Esophagus muscularis mucosa (tissue), 3 donors: ENCODE measurements at regions not wholly inside any gene's neighbourhood (a gene's known extent, or its start where the extent isn't known, plus 50 kb on each side); places are given as distances from the start of the nearest gene placed in this dataset.

Source experiments
- POLR2A ChIP-seq: fragments of 450-650 bp; IDR thresholded peaks from one replicate; pipeline ENCODE4 v1.6.1; 2017; ENCODE audit warnings: antibody characterized with exemption, moderate library complexity, mild to moderate bottlenecking, low read depth
- POLR2AphosphoS5 ChIP-seq, 2 donors: sonication (generic); formaldehyde crosslinking; IDR thresholded peaks; one replicate each; pipeline ENCODE4 v1.6.1; 2017; ENCODE audit warnings: antibody characterized with exemption in 2 of 2
- TF ChIP-seq, protein P1 (sequence below), 3 experiments: fragments of 200-600 bp in 2 of 3; fragments of 450-650 bp in 1 of 3; sonication (generic) in 2 of 3; IDR thresholded peaks; one replicate each; pipeline ENCODE4 v1.5.1; 2017 to 2019; ENCODE audit warnings: antibody characterized with exemption in 3 of 3, mild to moderate bottlenecking in 2 of 3, moderate library complexity in 1 of 3

DNA sequence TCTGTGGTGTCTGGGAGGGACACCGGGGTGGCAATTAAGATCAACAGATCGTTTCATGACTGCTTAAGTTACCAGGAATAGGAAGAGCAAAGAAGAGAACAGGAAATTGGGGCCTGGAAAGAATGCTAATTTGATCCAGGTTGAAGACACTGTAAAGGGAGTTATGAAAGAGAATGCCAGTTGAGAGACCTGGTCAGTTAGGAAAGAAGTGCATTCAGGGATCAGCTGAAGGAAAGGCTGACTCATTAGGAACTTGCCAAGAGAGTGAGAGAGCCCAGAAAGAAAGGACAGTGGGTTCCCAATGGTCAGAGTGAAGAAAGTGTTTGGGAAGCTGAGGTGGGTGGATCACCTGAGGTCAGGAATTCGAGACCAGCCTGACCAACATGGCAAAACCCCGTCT, 119.6 kb downstream of the UBE2U start:
- TF ChIP-seq, protein P1, sequence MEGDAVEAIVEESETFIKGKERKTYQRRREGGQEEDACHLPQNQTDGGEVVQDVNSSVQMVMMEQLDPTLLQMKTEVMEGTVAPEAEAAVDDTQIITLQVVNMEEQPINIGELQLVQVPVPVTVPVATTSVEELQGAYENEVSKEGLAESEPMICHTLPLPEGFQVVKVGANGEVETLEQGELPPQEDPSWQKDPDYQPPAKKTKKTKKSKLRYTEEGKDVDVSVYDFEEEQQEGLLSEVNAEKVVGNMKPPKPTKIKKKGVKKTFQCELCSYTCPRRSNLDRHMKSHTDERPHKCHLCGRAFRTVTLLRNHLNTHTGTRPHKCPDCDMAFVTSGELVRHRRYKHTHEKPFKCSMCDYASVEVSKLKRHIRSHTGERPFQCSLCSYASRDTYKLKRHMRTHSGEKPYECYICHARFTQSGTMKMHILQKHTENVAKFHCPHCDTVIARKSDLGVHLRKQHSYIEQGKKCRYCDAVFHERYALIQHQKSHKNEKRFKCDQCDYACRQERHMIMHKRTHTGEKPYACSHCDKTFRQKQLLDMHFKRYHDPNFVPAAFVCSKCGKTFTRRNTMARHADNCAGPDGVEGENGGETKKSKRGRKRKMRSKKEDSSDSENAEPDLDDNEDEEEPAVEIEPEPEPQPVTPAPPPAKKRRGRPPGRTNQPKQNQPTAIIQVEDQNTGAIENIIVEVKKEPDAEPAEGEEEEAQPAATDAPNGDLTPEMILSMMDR (IDR thresholded peaks at IDR 0.05), result no peak
- TF ChIP-seq POLR2A (no peak), POLR2AphosphoS5 (IDR thresholded peaks at IDR 0.05) (no peak)
